MM.1S (cell line): ENCODE measurements at regions not wholly inside any gene's neighbourhood (a gene's known extent, or its start where the extent isn't known, plus 50 kb on each side); places are given as distances from the start of the nearest gene placed in this dataset.

ENCODE experiments used
- CTCF ChIP-seq: fragments of 300-600 bp; sonication (generic); IDR thresholded peaks from 2 replicates; pipeline ENCODE4 v1.5.1; 2016; ENCODE audit warnings: antibody characterized with exemption, low read length, mixed read lengths
- EZH2phosphoT487 ChIP-seq: fragments of 300-600 bp; sonication (generic); IDR thresholded peaks from 2 replicates; pipeline ENCODE4 v1.6.1; 2018; ENCODE audit warnings: antibody characterized with exemption, low read length

GRCh38 chrX:66912417-66912816 lies 273.5 kb upstream of the EDA2R start:
- TF ChIP-seq EZH2phosphoT487 (no peak), CTCF (no peak)
